ENCODE measurements at regions not wholly inside any gene's neighbourhood (a gene's known extent, or its start where the extent isn't known, plus 50 kb on each side); places are given as distances from the start of the nearest gene placed in this dataset.

DNA sequence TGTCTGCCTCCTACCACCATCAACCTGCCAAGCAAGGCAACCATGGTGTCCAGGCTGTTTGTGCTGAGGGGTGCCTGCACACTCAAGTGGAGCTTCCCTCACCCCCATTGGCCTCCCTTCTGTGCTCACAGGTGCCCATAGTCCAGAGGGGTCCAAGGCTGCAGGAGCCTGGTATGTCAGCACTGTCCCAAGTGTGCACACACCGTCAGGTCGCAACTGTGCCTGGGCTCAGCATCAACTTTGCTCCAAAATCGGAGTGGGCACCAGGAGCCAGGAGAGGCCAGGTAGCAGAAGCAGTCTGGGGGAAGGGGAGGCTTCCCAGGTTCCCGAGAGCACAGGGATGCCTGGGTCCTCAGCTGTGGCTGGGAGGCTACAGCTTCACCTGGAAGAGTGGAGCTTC, 1528.2 kb upstream of the SLC39A10 start:
- peaks cover 0 to 14% (median 8%) of the 10 kb centered on the region in 4 donors for H3K9me3 ChIP-seq
- no peak overlapping the region for H3K4me3 ChIP-seq
- intact Hi-C loops (cut with DNase I; ENCODE audit: low total_unique reads) = no loop called here
- TF ChIP-seq, protein P1, sequence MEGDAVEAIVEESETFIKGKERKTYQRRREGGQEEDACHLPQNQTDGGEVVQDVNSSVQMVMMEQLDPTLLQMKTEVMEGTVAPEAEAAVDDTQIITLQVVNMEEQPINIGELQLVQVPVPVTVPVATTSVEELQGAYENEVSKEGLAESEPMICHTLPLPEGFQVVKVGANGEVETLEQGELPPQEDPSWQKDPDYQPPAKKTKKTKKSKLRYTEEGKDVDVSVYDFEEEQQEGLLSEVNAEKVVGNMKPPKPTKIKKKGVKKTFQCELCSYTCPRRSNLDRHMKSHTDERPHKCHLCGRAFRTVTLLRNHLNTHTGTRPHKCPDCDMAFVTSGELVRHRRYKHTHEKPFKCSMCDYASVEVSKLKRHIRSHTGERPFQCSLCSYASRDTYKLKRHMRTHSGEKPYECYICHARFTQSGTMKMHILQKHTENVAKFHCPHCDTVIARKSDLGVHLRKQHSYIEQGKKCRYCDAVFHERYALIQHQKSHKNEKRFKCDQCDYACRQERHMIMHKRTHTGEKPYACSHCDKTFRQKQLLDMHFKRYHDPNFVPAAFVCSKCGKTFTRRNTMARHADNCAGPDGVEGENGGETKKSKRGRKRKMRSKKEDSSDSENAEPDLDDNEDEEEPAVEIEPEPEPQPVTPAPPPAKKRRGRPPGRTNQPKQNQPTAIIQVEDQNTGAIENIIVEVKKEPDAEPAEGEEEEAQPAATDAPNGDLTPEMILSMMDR (IDR thresholded peaks at IDR 0.05) = no peak
- TF ChIP-seq EP300 (IDR thresholded peaks at IDR 0.05) = no peak
- H3K27me3 ChIP-seq = no peaks in the 10 kb centered on the region
- no peak overlapping the region for H3K27ac ChIP-seq
- WGBS, 5 donors = 80 to 97% (median 88%) methylated on average over 4 of the region's 4 CpGs
- no peak for DNase-seq
- H3K4me1 ChIP-seq = no peaks in the 10 kb centered on the region
- no peaks in the 10 kb centered on the region for H3K36me3 ChIP-seq

DNA sequence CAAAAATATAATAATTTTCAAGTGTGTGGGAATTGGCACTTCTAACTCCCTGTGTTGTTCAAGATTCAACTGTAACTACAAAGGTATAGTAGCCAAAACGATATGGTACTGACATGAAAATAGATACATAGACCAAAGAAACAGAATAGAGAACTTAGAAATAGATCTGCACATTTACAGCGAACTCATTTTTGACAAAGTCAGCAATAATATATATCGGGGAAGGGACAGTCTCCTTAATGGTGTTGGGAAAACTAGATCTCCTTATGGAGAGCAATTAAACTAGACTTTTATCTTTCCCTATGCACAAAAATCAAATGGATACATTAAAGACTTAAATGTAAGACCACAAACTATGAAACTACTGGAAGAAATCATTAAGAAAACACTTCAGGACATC, 1530.6 kb upstream of the SLC39A10 start:
- intact Hi-C loops (cut with DNase I; ENCODE audit: low total_unique reads) = no loop called here
- Histone ChIP-seq H3K4me1 (no peaks in the 10 kb centered on the region), H3K9me3 (peaks cover 0 to 14% (median 8%) of the 10 kb centered on the region in 4 donors), H3K27ac (no peak overlapping the region), H3K36me3 (no peaks in the 10 kb centered on the region), H3K27me3 (no peaks in the 10 kb centered on the region), H3K4me3 (no peak overlapping the region)
- DNase-seq = no peak
- TF ChIP-seq, protein P1 (IDR thresholded peaks at IDR 0.05) = no peak
- TF ChIP-seq EP300 (IDR thresholded peaks at IDR 0.05) (no peak), POLR2AphosphoS5 (IDR thresholded peaks at IDR 0.05) (no peak), POLR2A (IDR thresholded peaks at IDR 0.05) (no peak)
- WGBS, 5 donors = 79 to 88% (median 85%) methylated on average over 3 of the region's 3 CpGs

DNA sequence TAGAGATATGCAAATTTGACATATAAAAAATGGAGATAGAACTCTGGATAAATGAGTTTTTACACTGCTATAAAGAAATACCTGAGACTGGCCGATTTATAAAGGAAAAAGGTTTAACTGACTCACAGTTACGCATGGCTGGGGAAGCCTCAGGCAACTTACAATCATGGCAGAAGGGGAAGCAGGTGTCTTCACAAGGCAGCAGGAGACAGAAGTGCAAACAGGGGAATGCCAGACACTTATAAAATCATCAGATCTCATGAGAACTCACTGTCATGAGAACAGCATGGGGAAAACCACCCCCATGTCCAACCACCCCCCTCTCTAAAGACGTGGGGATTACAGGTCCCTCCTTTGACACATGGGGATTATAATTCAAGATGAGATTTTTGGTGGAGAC, 1540.2 kb upstream of the SLC39A10 start:
- Histone ChIP-seq H3K4me1 (no peaks in the 10 kb centered on the region), H3K4me3 (no peak overlapping the region), H3K9me3 (no peaks in the 10 kb centered on the region), H3K27me3 (no peaks in the 10 kb centered on the region), H3K36me3 (no peaks in the 10 kb centered on the region), H3K27ac (no peak overlapping the region)
- WGBS, 5 donors = 63 to 74% (median 68%) methylated on average over 3 of the region's 3 CpGs
- no peak for DNase-seq
- intact Hi-C loops (cut with DNase I; ENCODE audit: low total_unique reads) = no loop called here
- no peak for TF ChIP-seq POLR2AphosphoS5 (IDR thresholded peaks at IDR 0.05)
- TF ChIP-seq POLR2A (IDR thresholded peaks at IDR 0.05) = no peak
- TF ChIP-seq, protein P1 (IDR thresholded peaks at IDR 0.05) = no peak
- TF ChIP-seq EP300 (IDR thresholded peaks at IDR 0.05) = no peak

DNA sequence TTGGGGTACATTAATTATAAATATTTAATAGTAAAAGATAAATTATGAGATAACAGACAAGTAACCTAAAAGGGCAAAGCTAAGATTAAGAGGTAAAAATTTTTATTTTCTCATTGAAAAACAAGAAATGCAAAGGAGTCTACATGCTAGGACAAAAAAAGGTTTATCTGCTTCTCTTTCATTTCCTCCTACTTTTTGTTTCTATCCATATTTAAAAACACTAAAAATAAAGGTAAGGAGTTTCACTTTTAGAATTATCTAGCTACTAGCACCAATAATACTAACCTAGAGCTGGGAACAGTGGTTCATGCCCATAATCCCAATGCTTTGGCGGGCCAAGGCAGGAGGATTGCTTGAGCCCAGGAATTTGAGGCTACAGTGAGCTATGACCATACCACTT, 1551.7 kb upstream of the SLC39A10 start:
- TF ChIP-seq, protein P1 (IDR thresholded peaks at IDR 0.05) = no peak
- TF ChIP-seq POLR2A (IDR thresholded peaks at IDR 0.05) (no peak), EP300 (IDR thresholded peaks at IDR 0.05) (no peak), POLR2AphosphoS5 (IDR thresholded peaks at IDR 0.05) (no peak)
- Histone ChIP-seq H3K9me3 (no peaks in the 10 kb centered on the region), H3K27me3 (no peaks in the 10 kb centered on the region), H3K4me3 (no peak overlapping the region), H3K36me3 (no peaks in the 10 kb centered on the region), H3K27ac (no peak overlapping the region), H3K4me1 (no peaks in the 10 kb centered on the region)
- DNase-seq = no peak
- intact Hi-C loops (cut with DNase I; ENCODE audit: low total_unique reads) = no loop called here
- WGBS, 5 donors = 90 to 100% (median 91%) methylated on average over 1 of the region's 1 CpG

Data from stomach (tissue), 8 donors.